ENCODE measurements at regions not wholly inside any gene's neighbourhood (a gene's known extent, or its start where the extent isn't known, plus 50 kb on each side); places are given as distances from the start of the nearest gene placed in this dataset.

- DNase-seq = no peak
These were observed 379.4 kb downstream of the FBXW7 start for GRCh38 chr4:152156442-152156841.

- DNase-seq = no peak
These were observed 380.8 kb downstream of the FBXW7 start for GRCh38 chr4:152155070-152155469.

DNA sequence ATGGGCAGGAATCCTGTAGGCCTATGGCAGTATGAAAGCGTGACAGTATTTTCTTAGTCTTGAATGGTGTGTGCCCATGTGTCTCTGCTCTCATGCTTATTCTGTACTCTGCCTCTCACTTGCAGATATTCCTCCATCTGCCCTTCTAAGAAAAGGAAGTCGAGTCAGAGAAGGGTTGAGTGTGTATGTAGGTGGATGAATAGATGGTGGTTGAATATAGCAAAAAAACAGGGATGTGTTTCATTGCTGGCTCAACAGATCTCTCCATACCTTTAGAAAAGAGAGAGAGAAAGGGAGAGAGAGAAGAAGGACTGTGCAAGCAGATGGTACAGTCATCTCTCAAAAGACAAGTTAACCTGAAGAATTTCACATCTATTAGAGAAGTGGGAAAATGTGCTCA, 381.5 kb downstream of the FBXW7 start:
- no peak for DNase-seq

DNA sequence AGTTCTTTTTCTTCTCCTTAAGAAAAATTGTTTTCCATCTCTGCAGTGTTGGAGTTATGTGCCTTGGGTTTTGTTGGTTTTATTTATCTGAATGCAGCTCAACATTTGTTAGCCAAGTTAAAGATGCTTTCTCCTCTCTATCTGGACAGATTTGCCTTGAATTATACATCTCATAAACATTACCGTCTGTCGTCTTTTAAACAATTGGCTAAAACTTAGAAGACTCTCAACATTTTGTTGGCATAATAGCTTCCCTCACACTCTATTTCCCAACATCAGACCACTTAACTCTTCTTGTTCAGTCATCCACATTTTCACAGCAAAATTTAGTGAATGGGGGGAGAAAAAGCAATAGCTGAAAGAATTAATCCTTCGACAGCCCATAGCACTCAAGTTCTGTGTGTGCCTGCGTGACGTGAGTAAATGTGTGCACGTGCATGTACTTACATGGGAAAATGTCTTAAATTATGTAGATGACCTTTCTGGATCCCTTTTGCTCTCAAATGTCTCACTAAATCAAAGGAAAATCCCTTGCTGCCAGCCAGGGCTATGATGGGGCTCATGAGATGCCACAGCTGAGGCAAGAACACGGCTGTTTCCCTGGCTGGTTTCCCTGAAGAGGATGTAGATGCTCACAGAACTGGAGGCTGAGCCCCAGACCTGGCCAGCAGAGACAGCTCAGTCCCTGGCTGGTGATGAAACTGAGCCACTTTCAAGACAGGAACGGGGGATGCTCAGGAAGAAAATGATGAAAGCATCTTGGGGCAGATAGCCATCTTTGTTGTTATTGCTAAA, 382.2 kb downstream of the FBXW7 start:
- DNase-seq = no peak

- no peak for DNase-seq
These were observed 385.7 kb downstream of the FBXW7 start for GRCh38 chr4:152150214-152150613.

- DNase-seq = no peak
These were observed 386.1 kb downstream of the FBXW7 start for GRCh38 chr4:152149745-152150144.

DNA sequence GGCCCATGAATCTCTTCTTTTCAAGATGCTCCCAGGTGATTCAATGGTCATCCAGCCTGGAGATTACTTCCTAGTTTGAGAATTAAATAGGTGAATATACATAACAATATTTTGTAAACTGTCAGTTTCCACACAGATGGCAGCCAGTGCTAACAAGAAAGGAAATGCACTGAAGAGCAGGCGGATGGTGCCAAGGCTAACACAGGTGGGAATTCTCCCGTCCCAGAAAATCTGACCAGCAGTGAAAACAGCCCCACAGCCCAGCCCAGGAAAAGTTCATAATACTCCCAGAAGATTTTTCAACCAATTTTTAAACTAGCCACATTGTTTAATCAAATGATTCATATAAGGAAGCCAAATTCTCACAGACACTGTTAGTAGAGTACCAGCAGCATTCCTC, 387.2 kb upstream of the GATB start:
- no peak for DNase-seq

- no peak for DNase-seq
These were observed 385.4 kb upstream of the GATB start for GRCh38 chr4:152146244-152146643.

- no peak for DNase-seq
These were observed 383.0 kb upstream of the GATB start for GRCh38 chr4:152143806-152144205.

- DNase-seq = peak; percentile 29
These were observed 377.6 kb upstream of the GATB start for GRCh38 chr4:152138451-152138850.

GRCh38 chr4:152132776-152133175, 372.0 kb upstream of the GATB start:
- DNase-seq = no peak

DNA sequence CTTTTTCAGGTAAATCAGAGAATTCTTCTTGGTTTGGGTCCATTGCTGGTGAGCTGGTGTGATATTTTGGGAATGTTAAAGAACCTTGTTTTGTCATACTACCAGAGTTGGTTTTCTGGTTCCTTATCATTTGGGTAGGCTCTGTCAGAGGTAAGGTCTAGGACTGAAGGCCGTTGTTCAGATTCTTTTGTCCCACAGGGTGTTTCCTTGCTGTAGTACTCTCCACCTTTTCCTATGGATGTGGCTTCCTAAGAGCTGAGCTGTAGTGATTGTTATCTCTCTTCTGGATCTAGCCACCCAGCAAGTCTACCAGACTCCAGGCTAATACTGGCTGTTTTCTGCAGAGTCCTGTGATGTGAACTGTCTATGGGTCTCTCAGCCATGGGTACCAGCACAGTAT, 367.5 kb upstream of the GATB start:
- no peak for DNase-seq

- no peak for DNase-seq
These were observed 365.4 kb upstream of the GATB start for GRCh38 chr4:152126238-152126637.

GRCh38 chr4:152118819-152119553, 358.2 kb upstream of the GATB start:
- DNase-seq = no peak

DNA sequence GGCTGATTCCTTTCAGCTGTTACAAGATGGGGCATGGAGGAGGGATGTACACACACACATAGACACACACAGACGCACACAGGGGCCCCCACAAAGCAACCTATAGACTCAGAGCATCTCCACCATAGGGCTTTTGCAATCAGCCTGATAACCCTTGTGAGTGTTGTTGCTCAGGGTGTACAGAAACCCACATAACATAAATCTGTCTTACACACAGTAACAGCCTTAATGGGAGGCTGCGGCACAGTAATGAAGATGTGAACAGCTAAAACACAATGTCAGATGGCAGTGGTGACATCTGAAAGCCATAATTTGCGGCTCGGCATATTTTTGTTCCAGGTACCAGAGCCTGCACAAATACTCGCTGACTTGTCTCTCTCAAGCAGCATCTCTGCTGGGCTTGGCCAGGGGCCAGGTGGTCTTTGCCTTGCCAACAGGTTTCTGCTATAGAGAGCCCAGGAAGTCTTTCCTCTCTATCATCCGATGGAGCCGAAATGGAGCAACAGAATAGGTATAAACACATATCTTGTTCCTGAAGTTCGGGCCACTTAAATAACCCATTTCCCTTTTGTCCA, 357.2 kb upstream of the GATB start:
- DNase-seq = no peak

DNA sequence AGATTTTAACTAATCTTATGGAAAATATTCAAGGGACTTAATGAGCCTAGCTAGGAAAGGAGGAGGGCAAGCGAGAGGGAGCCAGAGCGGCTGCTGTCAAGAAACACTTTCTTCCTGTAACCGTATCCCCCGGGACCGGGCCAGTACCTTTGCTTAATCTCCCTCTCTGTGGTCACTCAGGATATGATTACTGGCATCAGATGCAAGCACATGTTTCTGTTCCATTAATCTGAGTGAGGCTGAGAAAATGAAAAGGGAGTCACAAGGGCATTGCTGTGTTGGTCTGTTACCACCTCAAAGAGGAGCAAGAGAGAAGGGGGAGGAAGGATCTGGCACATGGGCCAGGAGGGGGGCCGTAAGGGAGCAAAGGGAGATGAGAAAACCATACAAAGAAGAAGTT, 356.7 kb upstream of the GATB start:
- no peak for DNase-seq

DNA sequence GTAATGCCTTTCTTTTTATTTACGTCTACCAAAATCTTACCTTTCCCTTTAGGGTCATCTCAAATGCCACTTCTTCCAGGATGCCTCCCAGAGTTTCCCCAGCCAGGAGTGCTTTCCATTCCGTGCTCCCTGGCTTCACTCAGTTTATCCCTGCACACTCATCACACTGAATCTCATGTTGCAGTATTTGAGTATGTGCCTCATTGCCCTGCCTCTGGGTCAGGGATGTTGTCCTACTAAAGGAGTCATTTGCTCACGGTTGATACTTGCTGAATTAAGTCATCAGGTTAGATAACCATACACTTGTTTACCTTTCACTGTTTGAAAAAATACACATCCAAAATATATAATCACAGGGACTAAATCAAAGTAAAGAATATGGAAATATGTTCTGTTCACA, 356.2 kb upstream of the GATB start:
- DNase-seq = no peak

- DNase-seq = peak; percentile 64
These were observed 355.0 kb upstream of the GATB start for GRCh38 chr4:152115794-152116193.

DNA sequence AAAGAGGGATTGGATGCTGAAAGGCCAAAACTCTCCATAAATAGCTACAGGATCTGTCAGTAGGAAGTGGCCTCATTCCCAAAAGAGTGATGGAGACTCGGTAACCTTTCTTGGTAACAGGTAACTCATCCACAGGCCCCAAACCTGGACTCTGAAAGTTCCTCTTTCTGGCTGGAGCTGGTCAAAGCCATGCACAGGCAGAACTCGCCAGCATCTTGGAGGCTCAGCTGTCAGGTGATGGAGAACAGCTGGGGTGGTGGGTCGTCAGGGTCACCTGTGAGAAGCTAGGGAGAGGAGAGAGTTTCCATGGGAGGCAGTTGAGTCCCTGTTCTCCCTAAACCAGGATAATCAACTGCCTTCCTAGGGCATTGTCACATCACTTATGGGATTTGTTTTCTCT, 354.3 kb upstream of the GATB start:
- DNase-seq = no peak

DNA sequence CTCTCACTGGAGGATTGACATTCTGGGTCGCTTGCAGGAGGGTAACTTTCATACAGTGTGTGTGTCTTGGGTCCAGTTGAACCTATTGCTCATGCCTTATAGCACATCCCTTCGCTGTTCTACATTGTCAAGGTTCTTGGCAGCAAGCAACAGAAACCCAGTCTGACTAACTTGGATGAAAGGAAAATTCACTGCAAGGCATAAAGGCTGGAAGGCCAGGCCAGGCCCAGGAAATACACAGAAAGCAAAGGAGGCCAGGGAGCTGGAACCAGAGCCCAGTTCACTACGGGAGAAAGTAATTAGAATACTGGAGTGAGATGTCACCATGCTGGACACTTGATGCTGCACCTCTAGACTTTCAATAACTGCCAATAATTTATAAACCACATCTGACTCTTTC, 353.8 kb upstream of the GATB start:
- DNase-seq = no peak

DNA sequence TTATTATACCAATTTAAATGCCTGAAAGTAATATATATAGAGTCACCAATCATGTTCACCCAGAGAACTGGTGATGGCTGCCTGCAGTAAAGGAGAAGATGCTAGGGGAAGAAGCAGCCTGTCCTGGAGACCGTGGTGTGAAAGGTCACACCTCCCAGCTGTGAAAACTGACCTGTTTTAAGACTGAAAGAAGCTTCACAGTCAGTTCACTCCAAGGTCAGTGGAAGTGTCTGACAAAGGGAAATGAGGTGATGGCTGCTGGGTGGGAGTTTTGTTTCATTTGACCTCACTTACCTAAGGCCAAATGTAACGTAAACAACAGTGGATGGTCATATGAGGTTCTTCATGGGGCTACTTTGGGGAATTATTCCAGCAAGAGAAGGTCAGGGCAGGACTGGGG, 352.1 kb upstream of the GATB start:
- no peak for DNase-seq

- no peak for DNase-seq
These were observed 351.4 kb upstream of the GATB start for GRCh38 chr4:152112190-152112589.

DNA sequence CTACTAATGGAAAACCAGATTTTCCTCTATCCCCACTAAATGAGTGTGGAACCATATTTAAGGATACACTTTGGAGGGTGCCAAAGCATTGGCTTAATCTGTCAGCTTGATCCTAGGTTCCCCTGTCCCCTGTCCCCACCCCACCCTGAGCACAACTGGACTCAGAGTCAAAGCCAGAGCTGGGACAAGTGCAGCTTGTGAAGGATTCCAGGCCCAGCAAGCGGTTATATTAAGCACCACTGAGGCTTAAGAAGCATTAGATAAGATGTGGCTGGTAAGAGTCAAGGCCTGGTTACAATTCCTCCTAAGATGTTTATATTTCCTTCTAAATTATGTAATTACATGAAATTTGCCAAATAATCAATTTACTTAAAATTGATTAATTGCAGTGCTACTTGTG, 350.0 kb upstream of the GATB start:
- DNase-seq = no peak
